ENCODE measurements at regions not wholly inside any gene's neighbourhood (a gene's known extent, or its start where the extent isn't known, plus 50 kb on each side); places are given as distances from the start of the nearest gene placed in this dataset.

- intact Hi-C loops (cut with DNase I; ENCODE audit: low total_unique reads), result no loop called here
- TF ChIP-seq POLR2A (IDR thresholded peaks at IDR 0.05) (no peak), CTCF (IDR thresholded peaks at IDR 0.05) (no peak)
- no peaks in the 10 kb centered on the region for H3K4me1 ChIP-seq
- H3K27me3 ChIP-seq, result no peaks in the 10 kb centered on the region
- H3K36me3 ChIP-seq, result no peaks in the 10 kb centered on the region
- no peaks in the 10 kb centered on the region for H3K9me3 ChIP-seq
- H3K4me3 ChIP-seq, result no peak overlapping the region
- no peak overlapping the region for H3K27ac ChIP-seq
- no peak for DNase-seq
Observed at GRCh38 chr3:10760199-10760598, 55.8 kb upstream of the SLC6A11 start.

GRCh38 chr3:10761583-10761982, 54.4 kb upstream of the SLC6A11 start:
- Histone ChIP-seq H3K27ac (no peak overlapping the region), H3K36me3 (no peaks in the 10 kb centered on the region), H3K4me1 (no peaks in the 10 kb centered on the region), H3K9me3 (no peaks in the 10 kb centered on the region), H3K27me3 (no peaks in the 10 kb centered on the region), H3K4me3 (no peak overlapping the region)
- no peak for DNase-seq
- TF ChIP-seq POLR2A (IDR thresholded peaks at IDR 0.05), result no peak
- no peak for TF ChIP-seq CTCF (IDR thresholded peaks at IDR 0.05)
- intact Hi-C loops (cut with DNase I; ENCODE audit: low total_unique reads), result no loop called here

- H3K27me3 ChIP-seq, result no peaks in the 10 kb centered on the region
- DNase-seq, result no peak
- H3K4me1 ChIP-seq, result no peaks in the 10 kb centered on the region
- intact Hi-C loops (cut with DNase I; ENCODE audit: low total_unique reads), result no loop called here
- H3K4me3 ChIP-seq, result no peak overlapping the region
- H3K36me3 ChIP-seq, result no peaks in the 10 kb centered on the region
- no peaks in the 10 kb centered on the region for H3K9me3 ChIP-seq
- TF ChIP-seq CTCF (IDR thresholded peaks at IDR 0.05) (no peak), POLR2A (IDR thresholded peaks at IDR 0.05) (no peak)
- no peak overlapping the region for H3K27ac ChIP-seq
Observed at GRCh38 chr3:10762116-10762515, 53.9 kb upstream of the SLC6A11 start.

- TF ChIP-seq POLR2A (IDR thresholded peaks at IDR 0.05) (no peak), CTCF (IDR thresholded peaks at IDR 0.05) (no peak)
- Histone ChIP-seq H3K27me3 (no peaks in the 10 kb centered on the region), H3K4me1 (no peaks in the 10 kb centered on the region), H3K36me3 (no peaks in the 10 kb centered on the region), H3K9me3 (no peaks in the 10 kb centered on the region), H3K27ac (no peak overlapping the region), H3K4me3 (no peak overlapping the region)
- DNase-seq, result no peak
- intact Hi-C loops (cut with DNase I; ENCODE audit: low total_unique reads), result no loop called here
Observed at GRCh38 chr3:10762611-10763247, 53.3 kb upstream of the SLC6A11 start.

GRCh38 chr3:10763248-10763620, 52.8 kb upstream of the SLC6A11 start:
- H3K9me3 ChIP-seq, result no peaks in the 10 kb centered on the region
- H3K27ac ChIP-seq, result no peak overlapping the region
- DNase-seq, result no peak
- H3K4me1 ChIP-seq, result no peaks in the 10 kb centered on the region
- intact Hi-C loops (cut with DNase I; ENCODE audit: low total_unique reads), result no loop called here
- TF ChIP-seq POLR2A (IDR thresholded peaks at IDR 0.05) (no peak), CTCF (IDR thresholded peaks at IDR 0.05) (no peak)
- no peaks in the 10 kb centered on the region for H3K27me3 ChIP-seq
- no peak overlapping the region for H3K4me3 ChIP-seq
- no peaks in the 10 kb centered on the region for H3K36me3 ChIP-seq
